ENCODE measurements at regions not wholly inside any gene's neighbourhood (a gene's known extent, or its start where the extent isn't known, plus 50 kb on each side); places are given as distances from the start of the nearest gene placed in this dataset.

DNA sequence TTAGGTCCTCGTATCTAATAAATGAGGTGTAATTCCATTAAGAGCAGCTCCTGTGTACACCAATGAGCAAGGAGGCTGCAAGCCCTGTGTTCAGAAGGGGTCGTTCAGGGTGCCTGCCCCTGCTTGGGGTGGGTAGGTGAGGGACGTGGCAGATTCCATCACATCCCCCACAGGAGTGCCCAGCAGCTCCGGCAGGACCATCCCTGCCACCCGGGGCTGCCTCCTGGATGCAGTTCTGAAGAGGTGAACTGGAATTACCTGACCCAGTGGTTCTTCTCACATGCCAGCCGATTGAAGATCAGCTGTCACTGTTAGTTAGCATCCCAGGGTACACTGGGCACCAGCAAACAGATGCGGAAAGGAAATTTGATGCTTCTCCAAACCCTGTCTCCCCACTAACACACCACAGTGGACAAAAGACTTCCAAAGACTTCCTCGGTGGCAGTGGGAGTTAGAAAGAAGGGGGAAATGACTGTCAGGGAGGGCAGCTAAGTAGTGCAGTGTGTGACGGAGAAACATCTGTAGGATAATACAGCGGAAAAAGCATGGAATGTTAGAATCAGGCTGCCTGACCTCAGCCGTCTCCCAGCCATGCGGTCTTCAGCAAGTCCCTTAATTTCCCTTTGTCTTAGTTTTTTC, 313.6 kb upstream of the ZMIZ1 start:
- DNase-seq (ENCODE audit: low read depth, low spot score) = no peak

DNA sequence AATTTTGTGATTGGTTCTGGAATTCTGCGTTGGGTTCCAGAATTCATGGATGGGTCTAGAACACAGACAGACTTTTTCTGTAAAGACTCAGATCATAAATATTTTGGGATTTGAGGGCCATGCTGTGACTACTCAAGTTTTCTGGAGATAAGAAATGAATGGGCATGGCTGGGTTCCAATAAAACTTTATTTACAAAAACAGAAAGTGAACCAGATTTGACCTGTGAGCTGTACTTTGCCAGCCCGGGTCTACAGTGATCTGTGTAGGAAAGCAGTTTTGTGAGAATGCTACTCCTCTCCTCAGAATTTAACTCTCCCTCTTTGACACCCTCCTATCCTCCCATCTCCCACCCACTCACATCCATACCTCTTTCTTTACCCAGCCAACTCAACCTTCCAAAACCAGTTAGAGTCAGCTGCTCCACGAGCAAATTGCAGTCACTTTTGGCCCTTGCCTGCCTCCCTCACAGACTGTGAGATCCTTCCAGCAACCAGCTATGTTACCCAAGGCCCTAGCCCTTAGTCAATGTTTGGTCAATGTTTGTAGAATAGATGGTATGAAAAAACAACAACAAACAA, 312.8 kb upstream of the ZMIZ1 start:
- DNase-seq (ENCODE audit: low read depth, low spot score) = no peak

DNA sequence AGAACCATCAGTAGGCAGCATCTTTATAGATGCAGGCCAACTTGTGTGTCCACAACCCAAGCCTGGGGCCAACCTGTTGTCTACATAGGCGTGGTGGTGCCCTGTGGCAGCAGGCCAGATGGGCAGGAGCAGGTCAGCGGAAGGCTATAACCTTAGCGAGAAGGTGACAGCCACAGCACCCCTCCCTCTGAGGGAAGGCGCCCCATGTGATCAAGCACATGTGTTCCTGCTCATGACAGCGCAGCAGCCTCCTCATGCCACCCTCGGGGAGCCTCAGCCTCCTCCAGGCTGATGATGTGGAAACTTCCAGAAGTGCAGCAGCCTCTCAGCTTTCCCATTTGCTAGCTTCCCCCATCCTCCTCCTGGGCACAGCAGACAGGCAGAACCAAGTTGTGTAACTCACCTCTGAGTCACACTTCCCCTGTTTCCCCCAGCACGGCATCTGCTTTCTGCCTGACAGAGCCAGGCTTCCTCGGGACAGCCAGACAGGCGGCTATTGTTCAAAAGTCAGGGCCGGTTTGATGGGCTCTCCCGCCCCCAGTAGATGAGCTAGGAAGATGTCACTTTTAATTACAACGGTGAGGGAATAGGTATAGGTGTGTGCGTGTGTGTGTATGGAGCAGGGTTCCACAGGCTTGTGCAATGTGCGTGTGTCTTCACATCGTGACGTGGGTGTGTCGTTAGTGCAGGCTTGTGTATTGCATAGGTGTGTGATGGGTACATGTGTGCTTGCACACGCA, 312.0 kb upstream of the ZMIZ1 start:
- no peak for DNase-seq (ENCODE audit: low read depth, low spot score)

- DNase-seq (ENCODE audit: low read depth, low spot score) = no peak
Measured at GRCh38 chr10:78757344-78757925, 311.3 kb upstream of the ZMIZ1 start.

DNA sequence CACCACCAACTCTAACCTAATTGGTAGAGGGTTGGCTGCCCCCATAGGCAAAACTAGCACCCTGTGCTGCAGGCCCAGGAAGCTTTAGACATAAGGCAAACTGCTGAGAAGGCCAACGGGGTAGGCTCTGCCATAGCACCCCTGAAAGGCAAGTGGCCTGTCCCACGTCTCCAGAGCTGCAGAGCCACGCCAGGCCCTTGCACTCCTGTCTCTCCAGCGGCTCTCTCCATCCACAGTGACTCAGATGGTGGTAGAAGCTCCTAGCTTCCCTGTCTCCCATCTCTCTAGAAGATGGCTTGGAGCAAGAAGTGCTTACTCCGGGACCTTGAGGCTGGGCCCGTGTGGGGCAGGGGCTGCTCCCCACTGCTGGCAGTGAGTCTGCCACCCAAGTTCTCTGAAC, 310.6 kb upstream of the ZMIZ1 start:
- no peak for DNase-seq (ENCODE audit: low read depth, low spot score)

DNA sequence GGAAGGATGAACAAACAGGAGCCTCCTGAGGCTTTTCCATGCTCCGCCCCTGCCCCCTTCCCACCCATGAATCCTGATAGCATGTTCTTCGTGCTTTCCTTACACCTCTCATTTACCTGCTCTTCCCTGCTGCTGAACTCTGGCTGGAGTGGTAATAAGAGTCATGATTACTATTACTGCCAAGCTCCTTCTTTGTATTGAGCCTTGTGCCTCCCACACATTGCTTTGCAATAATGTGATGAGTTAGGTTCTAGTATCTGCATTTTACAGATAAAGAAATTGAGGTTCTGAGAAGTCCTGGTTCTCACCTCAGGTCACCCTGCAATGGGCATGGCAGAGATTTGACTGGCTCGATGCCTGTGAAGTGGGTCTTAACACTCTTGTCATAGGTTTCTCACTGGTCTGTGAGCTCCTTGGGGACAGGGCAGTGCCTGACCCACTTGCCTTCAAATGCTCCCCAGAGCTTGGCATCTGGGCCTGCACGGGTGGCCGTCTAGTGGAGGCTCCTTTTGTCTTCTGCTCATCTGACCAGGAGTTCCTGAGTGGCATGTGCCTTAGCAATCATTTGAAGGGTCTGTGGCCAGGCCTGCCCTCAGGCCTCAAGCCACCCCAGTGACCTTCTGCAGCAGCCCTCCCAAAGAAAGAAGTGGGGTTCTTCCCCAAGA, 309.2 kb upstream of the ZMIZ1 start:
- DNase-seq (ENCODE audit: low read depth, low spot score) = no peak

GRCh38 chr10:78760463-78761310, 308.1 kb upstream of the ZMIZ1 start:
- no peak for DNase-seq (ENCODE audit: low read depth, low spot score)

DNA sequence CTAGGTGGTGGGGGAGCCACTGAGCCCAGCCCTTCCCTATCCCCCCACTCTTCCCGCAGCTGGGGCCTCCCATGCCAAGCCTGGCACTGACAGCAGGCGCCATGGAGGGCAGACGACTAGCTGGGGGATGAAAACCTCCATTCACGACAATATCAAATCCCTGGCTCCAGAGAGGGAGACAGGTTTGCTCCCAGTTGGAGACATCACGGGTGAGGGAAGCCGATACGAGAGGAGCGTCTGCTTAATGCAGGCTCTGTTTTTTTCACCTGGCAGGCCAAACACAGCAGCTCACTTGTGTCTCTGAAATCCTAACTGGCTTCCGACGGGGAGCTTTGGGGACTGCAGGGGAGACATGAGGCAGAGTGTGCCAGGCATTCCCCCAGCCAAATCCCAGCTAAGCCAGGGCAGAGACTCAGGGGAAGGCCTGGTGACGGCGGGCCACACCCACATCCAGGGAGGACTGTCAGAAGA, 307.4 kb upstream of the ZMIZ1 start:
- DNase-seq (ENCODE audit: low read depth, low spot score) = no peak

- no peak for DNase-seq (ENCODE audit: low read depth, low spot score)
Measured at GRCh38 chr10:78762086-78762630, 306.6 kb upstream of the ZMIZ1 start.

DNA sequence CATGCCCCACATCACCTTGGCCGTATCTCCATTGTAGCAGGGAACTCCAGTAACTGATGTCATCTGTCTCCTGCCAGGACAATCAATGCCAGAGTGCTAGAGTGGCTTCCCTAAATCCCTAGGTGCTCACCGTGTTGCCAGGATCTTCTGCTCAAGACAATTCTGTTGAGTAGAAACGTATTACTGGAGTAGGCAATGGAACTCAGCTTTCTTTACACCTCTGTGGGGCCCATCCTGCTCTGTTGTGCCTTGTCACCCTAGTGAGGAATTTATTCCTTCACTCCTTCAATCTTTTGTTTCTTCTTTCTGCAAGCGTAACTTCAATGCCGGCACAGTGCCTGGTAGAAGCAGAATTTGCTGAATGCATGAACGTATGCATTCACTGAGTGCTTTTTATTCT, 305.5 kb upstream of the ZMIZ1 start:
- no peak for DNase-seq (ENCODE audit: low read depth, low spot score)

- no peak for DNase-seq (ENCODE audit: low read depth, low spot score)
Measured at GRCh38 chr10:78763651-78764395, 304.9 kb upstream of the ZMIZ1 start.

DNA sequence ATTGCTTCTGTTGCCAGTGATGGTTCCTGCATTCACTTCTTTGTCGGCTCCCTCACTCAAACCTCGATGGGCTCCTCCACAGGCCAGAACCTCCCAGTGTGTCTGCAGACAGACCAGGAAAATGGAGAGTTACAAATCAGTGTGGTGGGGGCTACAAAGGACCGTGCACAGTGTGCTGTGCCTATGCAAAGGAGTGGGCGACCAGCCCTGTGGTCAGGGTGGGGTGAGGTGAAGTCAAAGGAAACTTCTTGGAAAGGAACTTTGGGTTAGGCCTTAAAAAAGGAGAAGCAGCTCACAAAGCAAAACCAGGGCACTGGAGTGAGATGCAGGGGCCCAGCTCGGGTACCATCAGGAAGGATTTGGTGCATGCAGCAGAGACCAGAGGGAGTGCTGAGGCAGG, 304.3 kb upstream of the ZMIZ1 start:
- no peak for DNase-seq (ENCODE audit: low read depth, low spot score)

DNA sequence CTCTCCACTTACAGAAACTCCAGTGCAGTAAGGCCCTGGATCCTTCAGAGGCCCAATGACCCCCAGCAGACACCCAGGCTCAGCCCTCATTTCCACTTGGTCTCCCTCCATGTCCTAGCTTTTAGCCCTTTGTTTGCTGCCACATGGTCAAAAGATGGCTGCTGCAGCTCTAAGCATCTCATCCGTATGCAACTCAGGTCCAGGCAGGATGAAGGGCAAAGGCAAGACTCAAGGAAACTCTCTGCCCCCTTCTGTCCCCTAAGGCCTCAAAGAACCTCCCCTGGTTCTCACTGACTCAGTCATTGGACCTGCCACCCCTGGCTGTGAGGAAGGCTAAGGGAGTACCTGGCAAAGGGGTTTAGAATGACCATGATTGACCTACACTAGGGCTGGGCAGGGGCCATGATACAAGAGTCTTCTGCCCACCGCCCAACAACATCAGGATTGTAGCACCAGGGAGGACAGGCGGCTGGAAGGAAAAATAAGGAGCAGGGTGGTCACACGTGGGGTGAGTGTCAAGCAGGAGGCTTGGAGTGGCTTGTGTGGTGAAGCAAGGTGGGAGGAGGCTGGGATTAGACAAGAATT, 303.8 kb upstream of the ZMIZ1 start:
- no peak for DNase-seq (ENCODE audit: low read depth, low spot score)

DNA sequence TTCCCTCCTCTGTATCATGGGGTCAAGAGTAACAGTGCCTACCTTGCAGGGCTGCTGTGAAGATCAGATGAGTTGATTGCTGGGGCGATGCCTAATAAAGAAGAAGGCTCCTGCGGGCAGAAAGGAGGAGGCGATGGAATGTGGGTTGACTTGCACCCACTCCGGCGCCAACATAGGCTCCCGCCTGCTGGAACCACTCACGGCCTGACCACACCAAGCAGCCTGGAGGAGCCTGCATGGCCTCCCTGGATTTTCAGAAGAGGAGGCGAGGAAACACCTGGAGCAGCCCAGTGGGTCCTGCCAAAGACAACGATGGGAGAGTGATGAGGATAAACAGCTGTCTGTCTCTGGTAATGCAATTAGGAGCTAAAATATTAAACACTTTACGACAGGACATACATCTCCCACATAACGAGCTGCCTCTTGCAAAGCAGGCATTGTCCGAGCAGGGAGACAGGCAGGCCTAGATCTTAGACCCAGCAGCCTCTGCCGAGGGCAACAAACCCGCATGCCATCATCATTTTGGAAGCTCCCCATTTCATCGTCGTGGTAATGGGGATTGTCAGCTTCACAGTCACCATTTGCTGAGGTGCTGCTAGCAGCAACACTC, 302.9 kb upstream of the ZMIZ1 start:
- no peak for DNase-seq (ENCODE audit: low read depth, low spot score)

DNA sequence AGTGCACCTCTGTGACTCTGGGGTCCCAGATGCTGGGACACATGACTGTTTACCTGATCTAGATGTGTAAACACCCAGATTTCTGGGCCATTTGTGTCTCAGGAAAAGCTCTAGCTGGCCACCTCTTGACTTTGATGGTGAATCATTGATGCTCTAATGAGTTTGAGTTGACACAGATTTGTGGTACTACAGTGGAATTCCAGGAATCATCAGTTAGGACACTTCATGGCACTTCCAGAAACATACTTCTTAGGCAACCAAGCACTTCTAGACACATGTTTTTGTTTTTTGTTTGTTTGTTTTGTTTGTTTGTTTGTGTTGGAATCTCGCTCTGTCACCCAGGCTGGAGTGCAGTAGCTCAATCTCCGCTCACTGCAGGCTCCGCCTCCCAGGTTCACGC, 302.2 kb upstream of the ZMIZ1 start:
- DNase-seq (ENCODE audit: low read depth, low spot score) = no peak

GRCh38 chr10:78768041-78768835, 300.5 kb upstream of the ZMIZ1 start:
- DNase-seq (ENCODE audit: low read depth, low spot score) = no peak

DNA sequence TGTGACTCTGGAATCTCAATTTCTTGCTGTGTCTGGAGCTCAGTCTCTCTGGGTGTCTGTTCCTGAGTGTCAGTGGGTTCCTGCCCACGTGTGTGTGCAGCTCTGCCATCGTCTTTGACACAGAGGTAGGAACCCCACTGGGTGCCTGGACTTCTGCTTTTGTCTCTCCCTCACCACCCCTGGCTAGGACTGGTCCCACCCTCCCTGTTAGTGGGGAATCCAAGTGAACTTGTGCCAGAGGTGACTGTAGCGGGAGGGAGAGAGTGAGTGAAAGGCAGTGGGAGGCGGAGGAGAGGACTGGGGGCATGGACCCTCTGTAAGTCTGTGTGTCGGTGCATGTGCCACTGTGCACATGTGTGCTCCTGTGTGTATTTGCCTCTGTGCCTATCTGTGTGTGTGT, 299.9 kb upstream of the ZMIZ1 start:
- no peak for DNase-seq (ENCODE audit: low read depth, low spot score)

DNA sequence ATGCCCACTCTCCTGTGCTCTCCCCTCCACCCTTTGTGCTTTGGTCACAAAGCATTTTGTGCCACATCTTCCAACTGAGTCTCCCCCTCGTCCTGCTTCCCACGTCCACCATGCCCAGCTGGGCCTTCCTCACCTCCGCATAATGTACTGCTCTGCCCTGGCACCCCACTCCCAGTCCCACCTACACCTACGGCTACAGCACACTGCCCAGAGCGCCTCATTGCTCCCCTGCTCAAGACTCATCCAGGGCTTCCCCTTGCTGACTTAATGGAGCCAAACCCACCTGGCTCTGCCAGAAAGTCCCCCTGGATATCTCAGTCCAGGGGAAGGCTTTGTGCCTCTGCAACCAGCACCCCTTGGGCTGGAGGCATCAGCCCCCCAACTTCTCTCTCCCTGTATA, 299.2 kb upstream of the ZMIZ1 start:
- no peak for DNase-seq (ENCODE audit: low read depth, low spot score)
